B cell (primary cell): ENCODE measurements at regions not wholly inside any gene's neighbourhood (a gene's known extent, or its start where the extent isn't known, plus 50 kb on each side); places are given as distances from the start of the nearest gene placed in this dataset.
"Not testable (repeated sequence)": the region's sequence is repeated elsewhere in the genome, so short reads cannot be mapped to it uniquely, and the experiment has no call there.

Source experiments
- ATAC-seq: fragments of 200-7000 bp; cut with Tn5 transposase; one replicate; pipeline ENCODE4 v1.10.0; 2021; ENCODE audit warnings: low read depth, mild to moderate bottlenecking, moderate number of reproducible peaks, moderate library complexity
- CTCF ChIA-PET: fragments of 350-600 bp; sonication (Branson Sonifier 250); formaldehyde crosslinking; loops from one replicate; lab custom pipeline; 2021; ENCODE audit warnings: antibody characterized with exemption, inconsistent platforms; lab: Charles Lee
- POLR2A ChIA-PET: fragments of 350-600 bp; sonication (Branson Sonifier 250); formaldehyde crosslinking; loops from one replicate; lab custom pipeline; 2021; ENCODE audit warnings: antibody characterized with exemption; lab: Charles Lee
- DNase-seq: peaks from one replicate; pipeline ENCODE4 v3.0.0; 2013
- H2AFZ ChIP-seq: 2 replicates; pipeline ENCODE4 v1.6.1; 2012; ENCODE audit warnings: mild to moderate bottlenecking, low read depth, low read length; ENCODE audit not compliant: insufficient read depth, poor library complexity, severe bottlenecking
- H3K27ac ChIP-seq, 2 donors: 1 replicate in 1 of 2; 2 replicates in 1 of 2; pipeline ENCODE4 v1.5.1; 2012 to 2013; ENCODE audit warnings: low read length in 2 of 2, mild to moderate bottlenecking in 2 of 2, moderate library complexity in 1 of 2
- H3K27me3 ChIP-seq, 4 experiments: fragments of 200-600 bp in 1 of 4; sonication (generic) in 1 of 4; replicated peaks in 1 of 4; 1 replicate in 2 of 4; 2 replicates in 2 of 4; pipeline versions ENCODE4 v1.6.1 to v1.7.0; 2013 to 2016; ENCODE audit warnings: low read length in 3 of 4, mild to moderate bottlenecking in 2 of 4, mixed read lengths in 1 of 4, moderate library complexity in 1 of 4; ENCODE audit not compliant: insufficient read depth in 4 of 4, control insufficient read depth in 3 of 4; ENCODE audit errors: control extremely low read depth in 1 of 4
- H3K36me3 ChIP-seq, 2 experiments: replicated peaks in 1 of 2; 1 replicate in 1 of 2; 2 replicates in 1 of 2; pipeline versions ENCODE4 v1.6.1 to v1.7.1; 2013; ENCODE audit warnings: low read length in 1 of 2; ENCODE audit not compliant: insufficient read depth in 2 of 2, control insufficient read depth in 1 of 2; ENCODE audit errors: control extremely low read depth in 1 of 2, extremely low read depth in 1 of 2
- H3K4me1 ChIP-seq, 2 donors: fragments of 200-600 bp in 1 of 2; sonication (generic) in 1 of 2; 1 replicate in 1 of 2; 2 replicates in 1 of 2; pipeline versions ENCODE4 v1.5.1 to v1.6.1; 2013 to 2017; ENCODE audit warnings: low read length in 2 of 2; ENCODE audit not compliant: control insufficient read depth in 2 of 2, insufficient read depth in 2 of 2
- H3K4me2 ChIP-seq: replicated peaks from 2 replicates; pipeline ENCODE3; 2012; ENCODE audit warnings: mild to moderate bottlenecking, low read depth, low read length; ENCODE audit not compliant: poor library complexity, severe bottlenecking
- H3K4me3 ChIP-seq, 5 experiments: fragments of 200-600 bp in 1 of 5; sonication (generic) in 1 of 5; 1 replicate in 3 of 5; 2 replicates in 2 of 5; pipeline versions ENCODE4 v1.5.1 to v1.7.0; 2011 to 2016; ENCODE audit warnings: low read length in 4 of 5, mild to moderate bottlenecking in 4 of 5, low read depth in 2 of 5, control low read depth in 1 of 5, moderate library complexity in 1 of 5; ENCODE audit not compliant: insufficient read depth in 1 of 5; ENCODE audit errors: control extremely low read depth in 1 of 5, extremely low read depth in 1 of 5
- H3K79me2 ChIP-seq: fragments of 200-600 bp; sonication (generic); one replicate; pipeline ENCODE4 v1.6.0; 2016; ENCODE audit warnings: low read length; ENCODE audit not compliant: control insufficient read depth, insufficient read depth
- H3K9ac ChIP-seq: fragments of 200-600 bp; sonication (generic); 2 replicates; pipeline ENCODE4 v1.6.1; 2017; ENCODE audit warnings: mild to moderate bottlenecking, low read length, moderate library complexity
- H3K9me3 ChIP-seq, 3 donors: one replicate each; pipeline versions ENCODE4 v1.6.1 to v1.7.1; 2013; ENCODE audit warnings: low read length in 2 of 3; ENCODE audit not compliant: control insufficient read depth in 2 of 3, insufficient read depth in 1 of 3; ENCODE audit errors: control extremely low read depth in 1 of 3
- H4K20me1 ChIP-seq: 2 replicates; pipeline ENCODE4 v1.6.0; 2012; ENCODE audit warnings: mild to moderate bottlenecking, low read length; ENCODE audit not compliant: insufficient read depth, control insufficient read depth, poor library complexity, severe bottlenecking
- H3K27ac Mint-ChIP-seq: one replicate; pipeline ENCODE4 v1.8.0; 2021; ENCODE audit warnings: mixed read lengths
- H3K27me3 Mint-ChIP-seq: one replicate; pipeline ENCODE4 v1.8.0; 2021; ENCODE audit warnings: mixed read lengths
- H3K4me1 Mint-ChIP-seq: one replicate; pipeline ENCODE4 v1.8.0; 2021; ENCODE audit warnings: mixed read lengths
- H3K4me3 Mint-ChIP-seq: one replicate; pipeline ENCODE4 v1.8.0; 2021; ENCODE audit warnings: mixed read lengths
- H3K9me3 Mint-ChIP-seq: one replicate; pipeline ENCODE4 v1.8.0; 2022; ENCODE audit warnings: mixed read lengths; ENCODE audit not compliant: insufficient read depth
- CTCF ChIP-seq: fragments of 200-600 bp; IDR thresholded peaks from one replicate; pipeline ENCODE4 v1.8.0; 2022; ENCODE audit warnings: antibody characterized with exemption, mild to moderate bottlenecking
- EZH2 ChIP-seq: IDR thresholded peaks from 2 replicates; pipeline ENCODE4 v1.6.1; 2012; ENCODE audit warnings: borderline replicate concordance, low read depth, mild to moderate bottlenecking, moderate library complexity, low read length; ENCODE audit not compliant: insufficient read depth, poor library complexity, severe bottlenecking
- WGBS: methylation state at CpG from one replicate; pipeline ENCODE4 v1.1.5; 2013; ENCODE audit warnings: missing lambda C conversion rate; ENCODE audit not compliant: insufficient coverage; 5-methylcytosine and 5-hydroxymethylcytosine counted together
- intact Hi-C: fragments of 100-400 bp; cut with micrococcal nuclease; formaldehyde crosslinking; loops from one replicate; pipeline ENCODE4 v1.10.0; 2022

GRCh38 chr5:63194126-63194525, 615.5 kb downstream of the LRRC70 start:
- peaks cover 2% of the 10 kb centered on the region for H3K9me3 Mint-ChIP-seq
- no peaks in the 10 kb centered on the region for H3K36me3 ChIP-seq
- H3K4me3 ChIP-seq, result no peak overlapping the region
- DNase-seq (no peak), ATAC-seq (no peak)
- CTCF ChIA-PET, result no interaction called here
- no peaks in the 10 kb centered on the region for H3K79me2 ChIP-seq
- no peak overlapping the region for H3K9ac ChIP-seq
- H3K4me3 Mint-ChIP-seq, result no peak overlapping the region
- H3K27ac Mint-ChIP-seq, result no peak overlapping the region
- no peak overlapping the region for H3K27ac ChIP-seq
- no peaks in the 10 kb centered on the region for H3K4me1 ChIP-seq
- no peak for TF ChIP-seq EZH2
- TF ChIP-seq CTCF, result no peak
- WGBS, result 95% methylated on average over 3 of the region's 3 CpGs
- no peaks in the 10 kb centered on the region for H3K27me3 Mint-ChIP-seq
- no peaks in the 10 kb centered on the region for H4K20me1 ChIP-seq
- H2AFZ ChIP-seq, result no peak overlapping the region
- H3K4me1 Mint-ChIP-seq, result no peaks in the 10 kb centered on the region
- POLR2A ChIA-PET, result no interaction called here
- peaks cover 0 to 5% (median 0%) of the 10 kb centered on the region in 3 donors for H3K9me3 ChIP-seq
- H3K4me2 ChIP-seq, result no peak overlapping the region
- no peaks in the 10 kb centered on the region for H3K27me3 ChIP-seq
- intact Hi-C loops, result no loop called here

- H3K27me3 Mint-ChIP-seq, POLR2A ChIA-PET, H3K4me3 ChIP-seq, H2AFZ ChIP-seq, H3K79me2 ChIP-seq, CTCF ChIA-PET, H3K9me3 ChIP-seq, DNase-seq, H4K20me1 ChIP-seq, ATAC-seq, intact Hi-C loops, H3K4me1 Mint-ChIP-seq, H3K36me3 ChIP-seq, H3K27me3 ChIP-seq, H3K27ac ChIP-seq, H3K9ac ChIP-seq, H3K4me3 Mint-ChIP-seq, H3K4me2 ChIP-seq, H3K27ac Mint-ChIP-seq, H3K9me3 Mint-ChIP-seq, H3K4me1 ChIP-seq: not testable (repeated sequence)
- WGBS, result no CpG with 5 or more reads among the region's 1 CpG
These were observed 601.6 kb downstream of the LRRC70 start for GRCh38 chr5:63180190-63180589.
